ENCODE measurements at regions not wholly inside any gene's neighbourhood (a gene's known extent, or its start where the extent isn't known, plus 50 kb on each side); places are given as distances from the start of the nearest gene placed in this dataset.

DNA sequence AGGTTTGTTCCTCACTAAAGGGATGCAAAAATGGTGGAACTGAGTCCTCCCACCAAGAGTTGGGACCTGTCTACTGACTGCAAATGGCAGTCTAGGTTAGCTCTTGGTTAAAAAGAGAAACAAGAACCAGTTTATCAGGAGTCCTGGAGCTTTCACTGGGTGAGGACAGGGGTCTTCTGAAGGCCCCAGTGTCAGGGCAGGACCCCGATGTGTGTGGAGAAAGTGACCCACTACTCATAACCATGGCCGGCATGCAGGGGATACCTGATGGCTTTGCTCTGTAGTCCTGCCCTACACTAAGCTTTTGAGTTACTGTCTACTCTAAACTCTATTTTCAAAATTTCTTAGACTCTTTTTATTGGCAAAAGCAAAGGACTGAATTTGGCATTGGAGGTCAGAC lies 220.5 kb downstream of the ANKRD60 start:
- Histone ChIP-seq H3K9me3 (ENCODE audit: control insufficient read depth, low read depth, low read length) (no peaks in the 10 kb centered on the region), H4K20me1 (ENCODE audit: control insufficient read depth, extremely low read depth, insufficient read depth, low read length) (no peaks in the 10 kb centered on the region), H3K9me1 (ENCODE audit: control insufficient read depth, extremely low read depth, insufficient read depth, low read length) (no peaks in the 10 kb centered on the region), H3K27me3 (ENCODE audit: control insufficient read depth, extremely low read depth, insufficient read depth, low read length) (peaks cover 17% of the 10 kb centered on the region), H3K4me3 (ENCODE audit: control insufficient read depth in 2 of 3, extremely low read depth in 1 of 3, insufficient read depth in 2 of 3, low read depth in 1 of 3, low read length in 3 of 3) (no peak overlapping the region), H3K4me1 (ENCODE audit: control insufficient read depth, extremely low read depth, insufficient read depth, low read length) (peaks cover 3% of the 10 kb centered on the region), H3K36me3 (ENCODE audit: control insufficient read depth in 2 of 2, extremely low read depth in 1 of 2, insufficient read depth in 2 of 2, low read length in 2 of 2) (no peaks in the 10 kb centered on the region), H3K9ac (ENCODE audit: control insufficient read depth, extremely low read depth, insufficient read depth, low read length) (no peak overlapping the region), H3K4me2 (ENCODE audit: control insufficient read depth, extremely low read depth, insufficient read depth, low read depth, low read length) (no peak overlapping the region), H3K79me2 (ENCODE audit: control insufficient read depth, insufficient read depth, low read length) (no peaks in the 10 kb centered on the region), H3K27ac (ENCODE audit: control insufficient read depth, insufficient read depth, low read length) (no peak overlapping the region), H2AFZ (ENCODE audit: control insufficient read depth, low read length) (no peak overlapping the region)
- no peak for TF ChIP-seq EZH2 (IDR thresholded peaks at IDR 0.05; ENCODE audit: low read length)
- TF ChIP-seq, protein P1, sequence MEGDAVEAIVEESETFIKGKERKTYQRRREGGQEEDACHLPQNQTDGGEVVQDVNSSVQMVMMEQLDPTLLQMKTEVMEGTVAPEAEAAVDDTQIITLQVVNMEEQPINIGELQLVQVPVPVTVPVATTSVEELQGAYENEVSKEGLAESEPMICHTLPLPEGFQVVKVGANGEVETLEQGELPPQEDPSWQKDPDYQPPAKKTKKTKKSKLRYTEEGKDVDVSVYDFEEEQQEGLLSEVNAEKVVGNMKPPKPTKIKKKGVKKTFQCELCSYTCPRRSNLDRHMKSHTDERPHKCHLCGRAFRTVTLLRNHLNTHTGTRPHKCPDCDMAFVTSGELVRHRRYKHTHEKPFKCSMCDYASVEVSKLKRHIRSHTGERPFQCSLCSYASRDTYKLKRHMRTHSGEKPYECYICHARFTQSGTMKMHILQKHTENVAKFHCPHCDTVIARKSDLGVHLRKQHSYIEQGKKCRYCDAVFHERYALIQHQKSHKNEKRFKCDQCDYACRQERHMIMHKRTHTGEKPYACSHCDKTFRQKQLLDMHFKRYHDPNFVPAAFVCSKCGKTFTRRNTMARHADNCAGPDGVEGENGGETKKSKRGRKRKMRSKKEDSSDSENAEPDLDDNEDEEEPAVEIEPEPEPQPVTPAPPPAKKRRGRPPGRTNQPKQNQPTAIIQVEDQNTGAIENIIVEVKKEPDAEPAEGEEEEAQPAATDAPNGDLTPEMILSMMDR (optimal IDR thresholded peaks at IDR 0.05 in 1 of 3, IDR thresholded peaks at IDR 0.05 in 1 of 3, conservative IDR thresholded peaks at IDR 0.05 in 1 of 3; ENCODE audit: extremely low read depth in 1 of 3, insufficient read depth in 2 of 3, low read length in 3 of 3), result no peak
- FAIRE-seq (no peak), DNase-seq (ENCODE audit: low read depth, low spot score) (no peak)
- dilution Hi-C loops (cut with MboI; ENCODE audit: extremely low pct_ligation_motif_present, low sequenced_read_pairs), result no loop called here

DNA sequence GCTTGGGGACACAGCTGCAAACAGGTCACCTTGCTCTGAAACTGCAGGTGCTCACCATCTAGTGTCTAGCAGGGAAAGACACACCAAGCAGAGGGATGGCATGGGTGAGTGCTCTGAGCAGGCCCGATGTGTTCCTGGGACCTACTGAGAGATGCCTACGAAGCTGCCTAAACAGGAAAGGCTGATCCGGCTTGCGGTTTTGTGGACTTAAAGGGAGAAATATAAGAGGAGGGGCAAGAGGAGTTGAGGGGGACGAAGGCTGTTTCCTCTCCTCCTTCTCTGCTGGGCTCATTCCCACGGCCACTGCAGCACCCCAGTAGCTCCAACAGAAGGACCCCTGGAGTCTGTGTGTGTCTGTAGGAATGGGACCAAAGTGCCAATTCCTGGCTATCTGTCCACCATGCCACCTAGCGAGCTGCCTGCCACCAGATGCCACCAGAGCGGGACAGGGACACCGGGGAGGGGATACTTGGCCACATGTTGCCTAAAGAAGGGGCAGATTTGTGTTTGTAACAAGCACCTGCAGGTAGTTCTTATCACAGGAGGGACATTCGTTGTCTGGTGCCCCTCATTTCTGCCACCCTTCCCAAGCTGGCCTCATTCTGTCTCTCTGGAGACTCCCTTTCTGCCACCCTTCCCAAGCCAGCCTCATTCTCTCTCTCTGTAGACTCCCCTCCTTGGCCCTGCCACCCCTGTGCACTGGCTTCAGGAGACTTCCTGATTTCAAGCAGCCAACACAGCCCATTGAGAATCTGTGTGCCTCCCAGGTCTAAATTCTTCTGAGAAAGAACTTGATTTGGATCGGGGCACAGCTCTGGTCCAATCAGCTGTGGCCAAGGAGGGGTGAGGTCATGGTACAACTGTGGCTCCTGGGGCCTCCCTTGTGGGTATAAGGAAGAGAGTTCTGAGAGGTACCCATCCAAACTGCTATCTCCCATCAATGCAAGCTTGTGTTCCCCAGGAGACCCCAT lies 221.8 kb downstream of the ANKRD60 start:
- peaks cover 3% of the 10 kb centered on the region for H3K4me1 ChIP-seq (ENCODE audit: control insufficient read depth, extremely low read depth, insufficient read depth, low read length)
- dilution Hi-C loops (cut with MboI; ENCODE audit: extremely low pct_ligation_motif_present, low sequenced_read_pairs), result no loop called here
- no peak overlapping the region for H3K9ac ChIP-seq (ENCODE audit: control insufficient read depth, extremely low read depth, insufficient read depth, low read length)
- H3K9me3 ChIP-seq (ENCODE audit: control insufficient read depth, low read depth, low read length), result no peaks in the 10 kb centered on the region
- FAIRE-seq (no peak), DNase-seq (ENCODE audit: low read depth, low spot score) (no peak)
- peaks cover 16% of the 10 kb centered on the region for H3K27me3 ChIP-seq (ENCODE audit: control insufficient read depth, extremely low read depth, insufficient read depth, low read length)
- H3K4me2 ChIP-seq (ENCODE audit: control insufficient read depth, extremely low read depth, insufficient read depth, low read depth, low read length), result no peak overlapping the region
- H4K20me1 ChIP-seq (ENCODE audit: control insufficient read depth, extremely low read depth, insufficient read depth, low read length), result no peaks in the 10 kb centered on the region
- H3K4me3 ChIP-seq (ENCODE audit: control insufficient read depth in 2 of 3, extremely low read depth in 1 of 3, insufficient read depth in 2 of 3, low read depth in 1 of 3, low read length in 3 of 3), result no peak overlapping the region
- H3K27ac ChIP-seq (ENCODE audit: control insufficient read depth, insufficient read depth, low read length), result no peak overlapping the region
- TF ChIP-seq EZH2 (IDR thresholded peaks at IDR 0.05; ENCODE audit: low read length), result no peak
- TF ChIP-seq, protein P1 (optimal IDR thresholded peaks at IDR 0.05 in 1 of 3, IDR thresholded peaks at IDR 0.05 in 1 of 3, conservative IDR thresholded peaks at IDR 0.05 in 1 of 3; ENCODE audit: extremely low read depth in 1 of 3, insufficient read depth in 2 of 3, low read length in 3 of 3), result no peak
- H2AFZ ChIP-seq (ENCODE audit: control insufficient read depth, low read length), result no peak overlapping the region
- no peaks in the 10 kb centered on the region for H3K36me3 ChIP-seq (ENCODE audit: control insufficient read depth in 2 of 2, extremely low read depth in 1 of 2, insufficient read depth in 2 of 2, low read length in 2 of 2)
- H3K9me1 ChIP-seq (ENCODE audit: control insufficient read depth, extremely low read depth, insufficient read depth, low read length), result no peaks in the 10 kb centered on the region
- H3K79me2 ChIP-seq (ENCODE audit: control insufficient read depth, insufficient read depth, low read length), result no peaks in the 10 kb centered on the region
